PC-9 (cell line): ENCODE measurements at regions not wholly inside any gene's neighbourhood (a gene's known extent, or its start where the extent isn't known, plus 50 kb on each side); places are given as distances from the start of the nearest gene placed in this dataset.

Source experiments
- CTCF ChIP-seq: fragments of 200-600 bp; sonication (generic); conservative IDR thresholded peaks from 2 replicates; pipeline ENCODE4 v1.6.1; 2017; ENCODE audit warnings: mixed run types, antibody characterized with exemption, mild to moderate bottlenecking, moderate library complexity
- EZH2 ChIP-seq: fragments of 200-600 bp; sonication (generic); IDR thresholded peaks from 2 replicates; pipeline ENCODE4 v1.8.0; 2017; ENCODE audit warnings: antibody characterized with exemption, low read depth

GRCh38 chr12:30415777-30416176, 279.9 kb downstream of the IPO8 start:
- TF ChIP-seq EZH2 (no peak), CTCF (no peak)
